ENCODE measurements at regions not wholly inside any gene's neighbourhood (a gene's known extent, or its start where the extent isn't known, plus 50 kb on each side); places are given as distances from the start of the nearest gene placed in this dataset.

GRCh38 chr13:40223585-40223984 is 442.9 kb downstream of the FOXO1 start:
- peaks cover 3% of the 10 kb centered on the region; the same call in 1 of the 2 replicates for H3K9me3 Mint-ChIP-seq
- H3K4me1 Mint-ChIP-seq (ENCODE audit: low read depth), result peaks cover 4% of the 10 kb centered on the region; the same call in 1 of the 2 replicates
- H3K4me3 Mint-ChIP-seq, result no peak overlapping the region
- no peak overlapping the region for H3K27ac Mint-ChIP-seq
- DNase-seq, result no peak
- H3K27me3 Mint-ChIP-seq (ENCODE audit: insufficient read depth), result no peaks in the 10 kb centered on the region
- no peaks in the 10 kb centered on the region for H3K36me3 Mint-ChIP-seq (ENCODE audit: low read depth)
- TF ChIP-seq CTCF (IDR thresholded peaks at IDR 0.05), result no peak

GRCh38 chr13:40228496-40228895 is 437.9 kb downstream of the FOXO1 start:
- H3K27ac Mint-ChIP-seq, result no peak overlapping the region

GRCh38 chr13:40228990-40229389 is 437.5 kb downstream of the FOXO1 start:
- H3K27me3 Mint-ChIP-seq (ENCODE audit: insufficient read depth), result peaks cover 3% of the 10 kb centered on the region
- no peak overlapping the region for H3K27ac Mint-ChIP-seq
- no peaks in the 10 kb centered on the region for H3K36me3 Mint-ChIP-seq (ENCODE audit: low read depth)
- DNase-seq, result no peak
- no peak overlapping the region for H3K4me3 Mint-ChIP-seq
- H3K9me3 Mint-ChIP-seq, result no peaks in the 10 kb centered on the region; the same call in 1 of the 2 replicates
- TF ChIP-seq CTCF (IDR thresholded peaks at IDR 0.05), result no peak
- H3K4me1 Mint-ChIP-seq (ENCODE audit: low read depth), result no peaks in the 10 kb centered on the region; the same call in 1 of the 2 replicates

More at GRCh38 chr13:40228496-40228895, 437.9 kb downstream of the FOXO1 start:
- peaks cover 3% of the 10 kb centered on the region for H3K27me3 Mint-ChIP-seq (ENCODE audit: insufficient read depth)
- H3K36me3 Mint-ChIP-seq (ENCODE audit: low read depth), result no peaks in the 10 kb centered on the region
- no peak overlapping the region for H3K4me3 Mint-ChIP-seq
- TF ChIP-seq CTCF (IDR thresholded peaks at IDR 0.05), result no peak
- DNase-seq, result no peak
- no peaks in the 10 kb centered on the region; the same call in 1 of the 2 replicates for H3K9me3 Mint-ChIP-seq
- H3K4me1 Mint-ChIP-seq (ENCODE audit: low read depth), result no peaks in the 10 kb centered on the region; the same call in 1 of the 2 replicates

GRCh38 chr13:40230833-40231266 is 435.6 kb downstream of the FOXO1 start:
- no peak for DNase-seq
- no peak overlapping the region for H3K27ac Mint-ChIP-seq

GRCh38 chr13:40231311-40231710 is 435.1 kb downstream of the FOXO1 start:
- Mint-ChIP-seq H3K27me3 (ENCODE audit: insufficient read depth) (peaks cover 3% of the 10 kb centered on the region), H3K4me3 (no peak overlapping the region), H3K9me3 (no peaks in the 10 kb centered on the region; the same call in 1 of the 2 replicates), H3K4me1 (ENCODE audit: low read depth) (no peaks in the 10 kb centered on the region; the same call in 1 of the 2 replicates), H3K36me3 (ENCODE audit: low read depth) (no peaks in the 10 kb centered on the region), H3K27ac (no peak overlapping the region)
- DNase-seq, result no peak
- TF ChIP-seq CTCF (IDR thresholded peaks at IDR 0.05), result no peak

More at GRCh38 chr13:40230833-40231266, 435.6 kb downstream of the FOXO1 start:
- no peaks in the 10 kb centered on the region; the same call in 1 of the 2 replicates for H3K9me3 Mint-ChIP-seq
- H3K36me3 Mint-ChIP-seq (ENCODE audit: low read depth), result no peaks in the 10 kb centered on the region
- no peak overlapping the region for H3K4me3 Mint-ChIP-seq
- H3K4me1 Mint-ChIP-seq (ENCODE audit: low read depth), result no peaks in the 10 kb centered on the region; the same call in 1 of the 2 replicates
- no peak for TF ChIP-seq CTCF (IDR thresholded peaks at IDR 0.05)
- H3K27me3 Mint-ChIP-seq (ENCODE audit: insufficient read depth), result peaks cover 3% of the 10 kb centered on the region

Data from HFFc6 (cell line).